Breast epithelium (tissue), 4 donors: ENCODE measurements at regions not wholly inside any gene's neighbourhood (a gene's known extent, or its start where the extent isn't known, plus 50 kb on each side); places are given as distances from the start of the nearest gene placed in this dataset.
"Not testable (repeated sequence)": the region's sequence is repeated elsewhere in the genome, so short reads cannot be mapped to it uniquely, and the experiment has no call there.

Source experiments
- DNase-seq, 2 donors: peaks; one replicate each; pipeline ENCODE4 v3.0.0-alpha.2; 2019; ENCODE audit warnings: low spot score in 2 of 2
- H3K27ac ChIP-seq, 2 donors: fragments of 200-600 bp; sonication (generic) in 1 of 2; one replicate each; pipeline ENCODE4 v1.5.1; 2016 to 2019; ENCODE audit warnings: mild to moderate bottlenecking in 1 of 2
- H3K27me3 ChIP-seq, 2 donors: fragments of 200-600 bp; sonication (generic) in 1 of 2; one replicate each; pipeline versions ENCODE4 v1.5.1 to v1.6.0; 2017 to 2019; ENCODE audit warnings: control low read depth in 1 of 2, mild to moderate bottlenecking in 1 of 2
- H3K36me3 ChIP-seq: fragments of 200-600 bp; one replicate; pipeline ENCODE4 v1.5.1; 2019
- H3K4me1 ChIP-seq, 2 donors: fragments of 200-600 bp; sonication (generic); one replicate each; pipeline ENCODE4 v1.5.1; 2016 to 2019; ENCODE audit warnings: control low read depth in 1 of 2
- H3K4me3 ChIP-seq, 3 donors: fragments of 200-600 bp; sonication (generic); 1 replicate in 2 of 3; 2 replicates in 1 of 3; pipeline ENCODE4 v1.5.1; 2016 to 2019; ENCODE audit warnings: mild to moderate bottlenecking in 3 of 3, moderate library complexity in 2 of 3
- H3K9me3 ChIP-seq, 2 donors: fragments of 200-600 bp; sonication (generic) in 1 of 2; one replicate each; pipeline ENCODE4 v1.5.1; 2016 to 2019; ENCODE audit warnings: control low read depth in 1 of 2
- CTCF ChIP-seq, 3 donors: fragments of 450-650 bp; IDR thresholded peaks; one replicate each; pipeline ENCODE4 v1.5.1; 2016 to 2017; ENCODE audit warnings: antibody characterized with exemption in 3 of 3, mild to moderate bottlenecking in 3 of 3, moderate library complexity in 3 of 3
- POLR2A ChIP-seq: fragments of 450-650 bp; IDR thresholded peaks from one replicate; pipeline ENCODE4 v1.6.1; 2016; ENCODE audit warnings: antibody characterized with exemption, mild to moderate bottlenecking, moderate library complexity
- POLR2AphosphoS5 ChIP-seq, 3 donors: sonication (generic); formaldehyde crosslinking; IDR thresholded peaks; one replicate each; pipeline ENCODE4 v1.6.1; 2017; ENCODE audit warnings: antibody characterized with exemption in 3 of 3
- intact Hi-C: fragments of 100-400 bp; cut with DNase I; formaldehyde crosslinking; loops from one replicate; pipeline ENCODE4 v1.15.1; 2023; ENCODE audit warnings: low total_unique reads

GRCh38 chr2:154960802-154961583 lies 262.5 kb downstream of the KCNJ3 start:
- DNase-seq, result no peak
- no peak overlapping the region for H3K4me3 ChIP-seq
- intact Hi-C loops, result no loop called here
- H3K27me3 ChIP-seq, result no peaks in the 10 kb centered on the region
- no peaks in the 10 kb centered on the region for H3K36me3 ChIP-seq
- no peaks in the 10 kb centered on the region for H3K9me3 ChIP-seq
- H3K27ac ChIP-seq, result no peak overlapping the region
- TF ChIP-seq CTCF (IDR thresholded peaks at IDR 0.05), result no peak
- TF ChIP-seq POLR2A, result no peak
- TF ChIP-seq POLR2AphosphoS5 (IDR thresholded peaks at IDR 0.05), result no peak
- H3K4me1 ChIP-seq, result no peaks in the 10 kb centered on the region

- no peak for TF ChIP-seq POLR2A
- no peak for TF ChIP-seq POLR2AphosphoS5 (IDR thresholded peaks at IDR 0.05)
- no peak for TF ChIP-seq CTCF (IDR thresholded peaks at IDR 0.05)
- Histone ChIP-seq H3K4me1 (no peaks in the 10 kb centered on the region), H3K4me3 (no peak overlapping the region), H3K9me3 (no peaks in the 10 kb centered on the region), H3K27ac (no peak overlapping the region), H3K36me3 (no peaks in the 10 kb centered on the region), H3K27me3 (no peaks in the 10 kb centered on the region)
- intact Hi-C loops, result no loop called here
- DNase-seq, result no peak
Observed at GRCh38 chr2:154952346-154952980, 254.0 kb downstream of the KCNJ3 start.

- H3K27ac ChIP-seq, H3K36me3 ChIP-seq, H3K9me3 ChIP-seq, H3K4me1 ChIP-seq, intact Hi-C loops, H3K27me3 ChIP-seq, DNase-seq, H3K4me3 ChIP-seq: not testable (repeated sequence)
Observed at GRCh38 chr2:154947416-154947815, 248.9 kb downstream of the KCNJ3 start.

GRCh38 chr2:154945984-154946383 lies 247.5 kb downstream of the KCNJ3 start:
- Histone ChIP-seq H3K27me3 (no peaks in the 10 kb centered on the region), H3K4me3 (no peak overlapping the region), H3K4me1 (no peaks in the 10 kb centered on the region), H3K9me3 (no peaks in the 10 kb centered on the region), H3K27ac (no peak overlapping the region), H3K36me3 (no peaks in the 10 kb centered on the region)
- DNase-seq, result no peak
- TF ChIP-seq CTCF (IDR thresholded peaks at IDR 0.05), result no peak
- no peak for TF ChIP-seq POLR2A
- TF ChIP-seq POLR2AphosphoS5 (IDR thresholded peaks at IDR 0.05), result no peak
- intact Hi-C loops, result no loop called here

- Histone ChIP-seq H3K36me3 (no peaks in the 10 kb centered on the region), H3K27ac (no peak overlapping the region), H3K27me3 (no peaks in the 10 kb centered on the region), H3K9me3 (no peaks in the 10 kb centered on the region), H3K4me1 (no peaks in the 10 kb centered on the region), H3K4me3 (no peak overlapping the region)
- TF ChIP-seq POLR2A (no peak), CTCF (IDR thresholded peaks at IDR 0.05) (no peak), POLR2AphosphoS5 (IDR thresholded peaks at IDR 0.05) (no peak)
- DNase-seq, result no peak
- intact Hi-C loops, result no loop called here
Observed at GRCh38 chr2:154941379-154941778, 242.9 kb downstream of the KCNJ3 start.
